GM12878 (cell line): ENCODE measurements at regions not wholly inside any gene's neighbourhood (a gene's known extent, or its start where the extent isn't known, plus 50 kb on each side); places are given as distances from the start of the nearest gene placed in this dataset.

ENCODE experiments used
- ASH2L ChIP-seq: fragments of 300-600, 200-600 bp; sonication (generic); IDR thresholded peaks from 2 replicates; pipeline ENCODE4 v1.6.1; 2017; ENCODE audit warnings: low read depth, mild to moderate bottlenecking, borderline replicate concordance
- CHD2 ChIP-seq: IDR thresholded peaks from 2 replicates; pipeline ENCODE4 v1.6.1; 2011; ENCODE audit warnings: low read depth, low read length, improper control_type of control experiment, borderline replicate concordance
- CREB1 ChIP-seq: IDR thresholded peaks from 2 replicates; pipeline ENCODE4 v1.6.1; 2012; ENCODE audit warnings: low read depth, mild to moderate bottlenecking, inconsistent platforms
- EP300 ChIP-seq, 2 experiments: fragments of 150-350 bp in 1 of 2; IDR thresholded peaks; 2 replicates each; pipeline ENCODE4 v1.6.1; 2011 to 2012; ENCODE audit warnings: low read depth in 2 of 2, low read length in 2 of 2, borderline replicate concordance in 1 of 2, improper control_type of control experiment in 1 of 2, inconsistent platforms in 1 of 2; ENCODE audit not compliant: control insufficient read depth in 1 of 2
- MEF2A ChIP-seq: IDR thresholded peaks from 2 replicates; pipeline ENCODE4 v1.6.1; 2011; ENCODE audit warnings: low read depth, mild to moderate bottlenecking, low read length, moderate library complexity; ENCODE audit not compliant: insufficient read depth
- MYC ChIP-seq: IDR thresholded peaks from 2 replicates; pipeline ENCODE4 v1.6.1; 2011; ENCODE audit warnings: mild to moderate bottlenecking, low read length, moderate library complexity, inconsistent platforms; ENCODE audit not compliant: insufficient read depth, insufficient replicate concordance, insufficient read length, severe bottlenecking
- POLR2A ChIP-seq: IDR thresholded peaks from 2 replicates; pipeline ENCODE4 v1.6.1; 2011; ENCODE audit warnings: low read depth, mild to moderate bottlenecking, low read length
- RELA ChIP-seq: fragments of 450-650 bp; IDR thresholded peaks from 2 replicates; pipeline ENCODE4 v1.8.0; 2014; ENCODE audit warnings: borderline replicate concordance; ENCODE audit not compliant: partially characterized antibody
- SP1 ChIP-seq: IDR thresholded peaks from one replicate; pipeline ENCODE4 v1.6.1; 2011; ENCODE audit warnings: low read depth, low read length
- SUZ12 ChIP-seq: fragments of 200-600 bp; sonication (generic); IDR thresholded peaks from one replicate; pipeline ENCODE4 v1.6.1; 2018; ENCODE audit warnings: antibody characterized with exemption, mild to moderate bottlenecking; ENCODE audit not compliant: unreplicated experiment
- ZNF24 ChIP-seq: fragments of 450-650 bp; IDR thresholded peaks from 2 replicates; pipeline ENCODE4 v1.6.1; 2017; ENCODE audit warnings: antibody characterized with exemption, mild to moderate bottlenecking
- TF ChIP-seq, protein P1 (sequence below), 3 experiments: IDR thresholded peaks in 2 of 3; conservative IDR thresholded peaks in 1 of 3; 2 replicates each; pipeline ENCODE4 v1.5.1; 2011; ENCODE audit warnings: low read depth in 3 of 3, low read length in 3 of 3, mild to moderate bottlenecking in 3 of 3, control low read depth in 2 of 3, moderate library complexity in 2 of 3, inconsistent platforms in 1 of 3, mixed read lengths in 1 of 3; ENCODE audit not compliant: control insufficient read depth in 2 of 3, insufficient read depth in 1 of 3; ENCODE audit errors: extremely low read depth in 1 of 3

DNA sequence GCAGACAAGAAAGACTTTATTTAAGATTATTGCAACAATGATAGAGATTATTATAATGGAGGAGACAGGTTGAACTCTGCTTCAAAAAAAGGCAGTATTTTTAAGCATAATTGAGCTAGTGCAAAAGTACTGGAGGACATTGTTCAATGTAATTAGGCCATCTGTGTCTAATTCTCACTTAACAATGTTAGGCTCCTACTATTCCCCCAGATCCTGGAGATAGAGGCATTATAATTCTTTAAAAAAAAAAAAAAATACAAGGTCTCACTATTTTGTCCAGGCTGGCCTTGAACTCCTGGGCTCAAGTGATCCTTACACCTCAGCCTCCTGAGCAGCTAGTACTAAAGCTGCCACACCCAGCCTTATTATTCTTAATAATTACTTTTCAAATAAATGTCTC is 193.4 kb upstream of the NUDT12 start:
- TF ChIP-seq, protein P1, sequence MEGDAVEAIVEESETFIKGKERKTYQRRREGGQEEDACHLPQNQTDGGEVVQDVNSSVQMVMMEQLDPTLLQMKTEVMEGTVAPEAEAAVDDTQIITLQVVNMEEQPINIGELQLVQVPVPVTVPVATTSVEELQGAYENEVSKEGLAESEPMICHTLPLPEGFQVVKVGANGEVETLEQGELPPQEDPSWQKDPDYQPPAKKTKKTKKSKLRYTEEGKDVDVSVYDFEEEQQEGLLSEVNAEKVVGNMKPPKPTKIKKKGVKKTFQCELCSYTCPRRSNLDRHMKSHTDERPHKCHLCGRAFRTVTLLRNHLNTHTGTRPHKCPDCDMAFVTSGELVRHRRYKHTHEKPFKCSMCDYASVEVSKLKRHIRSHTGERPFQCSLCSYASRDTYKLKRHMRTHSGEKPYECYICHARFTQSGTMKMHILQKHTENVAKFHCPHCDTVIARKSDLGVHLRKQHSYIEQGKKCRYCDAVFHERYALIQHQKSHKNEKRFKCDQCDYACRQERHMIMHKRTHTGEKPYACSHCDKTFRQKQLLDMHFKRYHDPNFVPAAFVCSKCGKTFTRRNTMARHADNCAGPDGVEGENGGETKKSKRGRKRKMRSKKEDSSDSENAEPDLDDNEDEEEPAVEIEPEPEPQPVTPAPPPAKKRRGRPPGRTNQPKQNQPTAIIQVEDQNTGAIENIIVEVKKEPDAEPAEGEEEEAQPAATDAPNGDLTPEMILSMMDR (IDR thresholded peaks at IDR 0.05 in 2 of 3, conservative IDR thresholded peaks at IDR 0.05 in 1 of 3; ENCODE audit: control insufficient read depth in 2 of 3, extremely low read depth in 1 of 3, insufficient read depth in 1 of 3, low read depth in 3 of 3, low read length in 3 of 3): no peak
- TF ChIP-seq SP1 (no peak), MYC (no peak), ZNF24 (no peak), POLR2A (no peak), ASH2L (no peak), CHD2 (no peak), MEF2A (no peak), SUZ12 (no peak), EP300 (IDR thresholded peaks at IDR 0.05; ENCODE audit: borderline replicate concordance in 1 of 2, control insufficient read depth in 1 of 2, low read depth in 2 of 2, low read length in 2 of 2) (no peak), CREB1 (no peak), RELA (no peak)
